Esophagus (tissue), 2 donors: ENCODE measurements at regions not wholly inside any gene's neighbourhood (a gene's known extent, or its start where the extent isn't known, plus 50 kb on each side); places are given as distances from the start of the nearest gene placed in this dataset.
"Not testable (repeated sequence)": the region's sequence is repeated elsewhere in the genome, so short reads cannot be mapped to it uniquely, and the experiment has no call there.

ENCODE experiments used
- H3K27ac ChIP-seq, 2 donors: one replicate each; pipeline ENCODE4 v1.5.1; 2013; ENCODE audit warnings: low read depth in 2 of 2, mild to moderate bottlenecking in 2 of 2, inconsistent platforms in 1 of 2, low read length in 1 of 2, moderate library complexity in 1 of 2
- H3K27me3 ChIP-seq, 2 donors: one replicate each; pipeline ENCODE4 v1.6.1; 2013; ENCODE audit warnings: low read length in 2 of 2, control low read depth in 1 of 2, mild to moderate bottlenecking in 1 of 2; ENCODE audit not compliant: insufficient read depth in 2 of 2, control insufficient read depth in 1 of 2
- H3K36me3 ChIP-seq, 2 donors: one replicate each; pipeline ENCODE4 v1.6.1; 2013; ENCODE audit warnings: low read length in 1 of 2; ENCODE audit not compliant: control insufficient read depth in 2 of 2, insufficient read depth in 2 of 2
- H3K4me1 ChIP-seq, 2 donors: one replicate each; pipeline ENCODE4 v1.6.1; 2013; ENCODE audit warnings: low read length in 1 of 2; ENCODE audit not compliant: control insufficient read depth in 2 of 2, insufficient read depth in 2 of 2
- H3K4me3 ChIP-seq, 2 donors: one replicate each; pipeline ENCODE4 v1.5.1; 2013; ENCODE audit warnings: low read length in 2 of 2, mild to moderate bottlenecking in 2 of 2, low read depth in 1 of 2, moderate library complexity in 1 of 2
- H3K9me3 ChIP-seq, 2 donors: one replicate each; pipeline ENCODE4 v1.6.1; 2013; ENCODE audit warnings: mild to moderate bottlenecking in 2 of 2, low read depth in 1 of 2, low read length in 1 of 2, moderate library complexity in 1 of 2; ENCODE audit not compliant: control insufficient read depth in 2 of 2, insufficient read depth in 1 of 2
- WGBS, 2 donors: extraction: QIAGEN DNeasy Blood & Tissue Kit; methylation state at CpG; one replicate each; pipeline ENCODE4 v1.1.7; 2013; 5-methylcytosine and 5-hydroxymethylcytosine counted together
- donor health status: healthy with polysubstance abuse.
- donor health status: Bipolar disorder and iron deficiency.

DNA sequence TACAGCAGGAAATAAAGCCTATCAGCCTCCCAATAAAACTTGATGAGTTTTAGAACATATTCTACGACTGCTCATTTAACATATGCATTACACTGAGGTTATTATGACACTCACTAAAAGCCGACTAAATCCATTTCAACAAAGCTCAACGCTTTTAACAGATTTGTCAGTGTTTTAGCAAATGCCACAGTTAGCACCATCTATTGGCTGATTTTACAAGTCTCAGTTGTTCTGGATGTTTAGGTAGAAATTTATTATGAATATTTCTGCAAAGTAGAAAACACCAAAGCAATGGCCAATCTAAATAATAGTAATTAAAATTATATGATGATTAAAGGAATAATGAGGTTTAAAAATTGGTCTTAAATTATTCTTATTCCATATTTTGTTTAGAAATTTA, 993.2 kb upstream of the PCDH7 start:
- Histone ChIP-seq H3K4me3 (no peak overlapping the region), H3K27me3 (no peaks in the 10 kb centered on the region), H3K27ac (no peak overlapping the region), H3K9me3 (no peaks in the 10 kb centered on the region), H3K36me3 (no peaks in the 10 kb centered on the region), H3K4me1 (no peaks in the 10 kb centered on the region)
- WGBS, 2 donors: 76 to 80% methylated on average over 3 of the region's 3 CpGs

DNA sequence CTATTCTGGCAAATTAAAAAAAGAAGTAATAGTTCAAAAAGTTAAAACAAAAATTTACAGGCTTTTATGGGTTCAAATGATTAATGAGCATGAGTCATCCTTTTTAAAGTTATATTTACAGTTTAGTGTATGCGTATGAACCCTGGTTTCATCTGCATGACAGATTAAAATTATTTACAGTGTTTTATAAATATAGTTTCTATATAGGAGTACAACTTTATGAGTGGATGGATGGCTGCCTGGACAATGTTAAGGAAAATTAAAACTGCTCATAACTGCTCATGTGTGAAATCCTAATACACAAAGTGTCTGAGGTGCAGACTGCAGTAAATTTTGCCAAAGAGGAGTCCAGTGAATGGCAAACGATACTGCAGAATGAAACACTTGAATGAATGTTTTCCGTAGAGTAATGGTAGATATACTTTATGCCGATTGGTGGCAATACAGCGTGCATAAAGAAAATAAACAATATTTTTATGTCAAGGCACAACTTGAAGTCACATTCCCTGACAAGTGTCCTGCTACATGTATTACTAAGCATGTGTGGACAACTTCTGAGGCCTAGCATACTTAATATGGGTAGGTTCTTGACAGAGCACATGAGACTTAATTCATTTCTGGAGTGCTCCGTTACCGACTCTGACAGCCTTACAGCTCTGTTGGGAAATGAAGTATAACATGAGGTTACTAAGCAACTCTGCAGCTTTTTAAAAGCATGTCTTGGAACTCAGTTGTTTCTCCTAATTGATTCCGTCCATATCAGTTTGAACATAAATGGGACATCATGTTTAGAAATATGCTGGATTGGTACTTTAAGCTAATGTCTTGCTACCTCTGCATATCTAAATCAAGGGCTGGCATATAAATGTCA, 985.6 kb upstream of the PCDH7 start:
- H3K4me1 ChIP-seq: no peaks in the 10 kb centered on the region
- no peak overlapping the region for H3K4me3 ChIP-seq
- H3K27ac ChIP-seq: no peak overlapping the region
- WGBS, 2 donors: 59 to 68% methylated on average over 8 of the region's 8 CpGs
- H3K36me3 ChIP-seq: no peaks in the 10 kb centered on the region
- no peaks in the 10 kb centered on the region for H3K27me3 ChIP-seq
- no peaks in the 10 kb centered on the region for H3K9me3 ChIP-seq

DNA sequence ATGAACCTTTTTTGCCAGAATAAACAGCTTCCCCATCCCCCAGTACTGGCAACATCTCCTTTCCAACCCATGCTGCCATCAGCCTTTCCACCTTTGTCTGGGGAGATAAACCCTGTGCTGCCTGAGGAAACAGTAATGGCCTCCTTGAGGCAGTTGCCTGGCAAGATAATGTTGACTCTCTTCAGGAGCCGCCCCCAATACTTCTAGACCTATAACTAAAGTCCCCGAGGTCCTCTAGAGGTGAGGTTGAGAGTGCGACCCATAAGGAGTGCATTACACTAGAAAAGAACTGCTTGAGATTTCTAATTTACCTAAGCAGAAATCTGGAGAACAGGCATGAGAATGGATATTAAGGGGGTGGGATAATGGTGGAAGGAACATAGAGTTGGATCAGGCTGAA, 963.2 kb upstream of the PCDH7 start:
- Histone ChIP-seq H3K27ac (no peak overlapping the region), H3K36me3 (no peaks in the 10 kb centered on the region), H3K4me1 (no peaks in the 10 kb centered on the region), H3K4me3 (no peak overlapping the region), H3K27me3 (no peaks in the 10 kb centered on the region), H3K9me3 (no peaks in the 10 kb centered on the region)
- WGBS, 2 donors: 77 to 90% methylated on average over 3 of the region's 3 CpGs

DNA sequence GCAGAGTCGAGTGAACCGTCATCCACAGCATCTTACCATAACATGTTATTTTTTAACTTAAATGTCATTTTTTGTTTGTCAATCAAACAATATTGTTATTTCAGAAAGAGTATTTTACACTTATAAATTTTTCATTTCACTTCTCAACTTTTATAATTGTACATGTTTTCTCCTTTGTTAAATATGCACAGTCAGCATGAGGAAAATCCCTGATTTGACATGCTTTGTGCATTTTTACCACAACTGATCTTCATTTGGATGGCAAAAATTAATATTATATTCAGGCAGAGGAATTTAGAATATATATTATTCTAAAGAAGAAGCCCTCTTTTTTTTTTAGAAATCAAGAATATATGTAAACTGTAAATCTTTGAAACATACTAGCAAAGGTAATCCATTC, 958.0 kb upstream of the PCDH7 start:
- H3K4me1 ChIP-seq: no peaks in the 10 kb centered on the region
- H3K4me3 ChIP-seq: no peak overlapping the region
- no peaks in the 10 kb centered on the region for H3K36me3 ChIP-seq
- 84 to 91% methylated on average over 2 of the region's 2 CpGs for WGBS, 2 donors
- H3K9me3 ChIP-seq: no peaks in the 10 kb centered on the region
- no peak overlapping the region for H3K27ac ChIP-seq
- H3K27me3 ChIP-seq: no peaks in the 10 kb centered on the region

DNA sequence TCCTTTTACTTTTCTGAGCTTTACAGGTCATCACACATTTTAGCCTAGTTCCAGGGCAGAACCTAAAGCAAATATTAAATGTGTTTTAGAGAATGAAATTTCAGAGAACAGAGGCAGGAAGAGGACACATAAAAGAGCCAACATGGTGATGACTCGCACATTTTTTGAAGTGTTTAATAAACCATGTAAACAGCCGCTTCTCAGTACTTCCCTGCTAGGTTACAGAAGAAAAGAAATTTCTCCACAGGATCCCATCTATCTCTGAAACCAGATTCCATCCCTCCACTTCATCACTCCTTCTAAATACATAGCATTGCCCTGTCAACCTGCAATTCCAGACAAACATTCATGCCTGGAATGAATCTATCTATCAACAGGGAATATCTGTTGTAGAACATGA, 949.5 kb upstream of the PCDH7 start:
- Histone ChIP-seq H3K27ac (no peak overlapping the region), H3K4me1 (no peaks in the 10 kb centered on the region), H3K36me3 (no peaks in the 10 kb centered on the region), H3K9me3 (no peaks in the 10 kb centered on the region), H3K4me3 (no peak overlapping the region), H3K27me3 (no peaks in the 10 kb centered on the region)
- 48 to 63% methylated on average over 2 of the region's 2 CpGs for WGBS, 2 donors

DNA sequence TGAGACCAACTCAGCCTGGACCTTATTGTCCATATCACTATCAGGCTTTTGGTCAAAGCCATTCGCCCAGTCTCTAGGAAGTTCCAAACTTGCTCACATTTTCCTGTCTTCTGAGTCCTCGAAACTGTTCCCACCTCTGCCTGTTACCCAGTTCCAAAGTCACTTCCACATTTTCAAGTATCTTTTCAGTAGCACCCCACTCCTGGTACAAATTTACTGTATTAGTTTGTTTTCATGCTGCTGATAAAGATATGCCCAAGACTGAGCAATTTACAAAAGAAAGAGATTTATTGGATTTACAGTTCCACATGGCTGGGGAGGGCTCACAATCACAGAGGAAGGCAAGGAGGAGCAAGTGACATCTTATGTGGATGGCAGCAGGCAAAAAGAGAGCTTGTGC, 932.0 kb upstream of the PCDH7 start:
- H3K4me1 ChIP-seq, H3K27me3 ChIP-seq, H3K9me3 ChIP-seq, H3K4me3 ChIP-seq, H3K36me3 ChIP-seq, H3K27ac ChIP-seq: not testable (repeated sequence)
- 70 to 77% methylated on average over 2 of the region's 2 CpGs for WGBS, 2 donors

DNA sequence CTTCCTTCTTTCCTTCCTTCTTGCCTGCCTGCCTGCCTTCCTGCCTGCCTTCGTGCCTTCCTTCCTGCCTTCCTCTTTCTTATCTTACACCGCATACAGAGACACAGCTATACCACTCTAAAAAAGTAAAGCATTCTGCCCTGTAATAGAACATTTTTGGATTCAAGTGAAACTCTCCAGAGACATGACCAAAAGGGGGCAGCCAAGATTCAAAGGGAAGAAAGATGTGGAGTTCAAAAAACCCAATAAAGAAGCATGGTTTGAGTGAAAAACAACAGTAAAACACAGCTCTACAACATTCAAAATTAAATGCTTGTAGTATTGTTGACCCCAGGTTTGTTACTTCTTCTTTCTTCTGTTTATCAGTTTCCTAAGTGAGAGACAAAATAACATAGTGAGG, 914.9 kb upstream of the PCDH7 start:
- H3K4me3 ChIP-seq: no peak overlapping the region
- no peak overlapping the region for H3K27ac ChIP-seq
- H3K9me3 ChIP-seq: no peaks in the 10 kb centered on the region
- H3K36me3 ChIP-seq: no peaks in the 10 kb centered on the region
- 47 to 62% methylated on average over 2 of the region's 2 CpGs for WGBS, 2 donors
- H3K4me1 ChIP-seq: no peaks in the 10 kb centered on the region
- no peaks in the 10 kb centered on the region for H3K27me3 ChIP-seq

DNA sequence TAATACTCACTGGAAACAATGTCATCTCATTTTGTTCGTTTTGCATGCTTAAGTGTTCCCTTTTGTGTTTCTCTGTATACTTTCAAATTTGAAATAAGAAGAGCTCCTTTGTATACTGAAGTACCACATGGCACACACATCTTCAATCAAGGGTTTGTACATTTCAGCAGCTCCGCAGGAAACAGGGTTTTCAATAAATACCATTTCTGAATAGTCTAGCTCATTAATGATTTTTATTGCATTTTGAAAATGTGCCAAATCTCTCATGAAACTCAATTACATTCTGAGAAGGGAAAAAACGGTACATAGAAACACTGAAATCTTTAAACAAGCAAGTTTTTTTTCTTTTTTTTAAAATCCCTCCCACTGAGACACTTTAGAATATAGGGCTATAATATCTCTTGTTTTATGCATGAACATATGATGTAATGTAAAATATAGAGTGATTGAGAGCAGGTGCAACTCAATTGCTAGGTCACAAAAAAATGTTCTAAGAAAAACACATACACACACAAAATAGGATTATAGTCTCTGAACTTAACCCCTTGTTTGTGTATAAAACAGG, 914.2 kb upstream of the PCDH7 start:
- 42 to 44% methylated on average over 3 of the region's 3 CpGs for WGBS, 2 donors
- Histone ChIP-seq H3K27me3 (no peaks in the 10 kb centered on the region), H3K9me3 (no peaks in the 10 kb centered on the region), H3K36me3 (no peaks in the 10 kb centered on the region), H3K4me1 (no peaks in the 10 kb centered on the region), H3K27ac (no peak overlapping the region), H3K4me3 (no peak overlapping the region)

DNA sequence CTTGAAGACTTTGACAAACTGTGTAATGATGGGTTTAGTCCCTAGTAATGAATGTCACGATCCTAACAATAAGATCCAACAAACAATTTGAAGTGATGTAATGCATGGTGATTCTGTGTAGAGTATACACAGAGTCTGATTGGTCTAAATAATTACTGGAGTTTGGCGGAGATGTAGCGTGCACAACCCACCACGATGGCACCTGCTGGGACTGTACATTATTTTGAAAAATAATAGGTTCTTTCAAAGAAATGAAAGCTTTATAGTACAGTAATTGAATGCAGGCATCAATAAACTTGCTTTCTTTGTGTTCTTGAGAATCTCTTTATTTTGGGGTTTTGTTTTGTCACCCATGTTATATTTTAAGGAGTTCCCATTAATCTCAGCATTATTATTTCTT, 902.2 kb upstream of the PCDH7 start:
- 80 to 83% methylated on average over 4 of the region's 4 CpGs for WGBS, 2 donors
- Histone ChIP-seq H3K36me3 (no peaks in the 10 kb centered on the region), H3K27ac (no peak overlapping the region), H3K4me1 (no peaks in the 10 kb centered on the region), H3K27me3 (no peaks in the 10 kb centered on the region), H3K9me3 (no peaks in the 10 kb centered on the region), H3K4me3 (no peak overlapping the region)

DNA sequence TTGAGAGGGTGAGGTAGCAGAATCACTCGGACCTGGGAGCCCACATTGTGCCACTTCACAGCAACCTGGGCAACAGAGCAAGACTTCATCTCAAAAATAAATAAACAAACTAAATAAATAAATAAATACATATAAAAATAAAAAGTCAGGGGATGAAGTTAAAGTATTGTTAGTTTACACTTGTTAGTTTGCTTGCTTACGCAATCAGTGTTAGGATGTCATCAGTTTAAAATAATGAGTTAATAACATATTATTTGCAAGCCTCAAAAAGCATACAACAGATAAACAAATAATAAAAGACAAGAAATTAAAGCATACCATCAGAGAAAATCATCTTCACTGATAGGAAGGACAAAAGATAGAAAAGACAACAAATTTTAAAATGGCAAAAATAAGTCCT, 891.1 kb upstream of the PCDH7 start:
- WGBS, 2 donors: 69 to 78% methylated on average over 2 of the region's 2 CpGs

More for the DNA sequence above, 891.1 kb upstream of the PCDH7 start:
- H3K4me1 ChIP-seq: no peaks in the 10 kb centered on the region
- H3K9me3 ChIP-seq: peaks cover 0 to 2% of the 10 kb centered on the region in 2 donors
- no peak overlapping the region for H3K27ac ChIP-seq
- no peaks in the 10 kb centered on the region for H3K36me3 ChIP-seq
- no peak overlapping the region for H3K4me3 ChIP-seq
- no peaks in the 10 kb centered on the region for H3K27me3 ChIP-seq
